Breast epithelium (tissue), 4 donors: ENCODE measurements at regions not wholly inside any gene's neighbourhood (a gene's known extent, or its start where the extent isn't known, plus 50 kb on each side); places are given as distances from the start of the nearest gene placed in this dataset.

Source experiments
- DNase-seq, 2 donors: peaks; one replicate each; pipeline ENCODE4 v3.0.0-alpha.2; 2019; ENCODE audit warnings: low spot score in 2 of 2
- H3K27ac ChIP-seq, 2 donors: fragments of 200-600 bp; sonication (generic) in 1 of 2; one replicate each; pipeline ENCODE4 v1.5.1; 2016 to 2019; ENCODE audit warnings: mild to moderate bottlenecking in 1 of 2
- H3K27me3 ChIP-seq, 2 donors: fragments of 200-600 bp; sonication (generic) in 1 of 2; one replicate each; pipeline versions ENCODE4 v1.5.1 to v1.6.0; 2017 to 2019; ENCODE audit warnings: control low read depth in 1 of 2, mild to moderate bottlenecking in 1 of 2
- H3K36me3 ChIP-seq: fragments of 200-600 bp; one replicate; pipeline ENCODE4 v1.5.1; 2019
- H3K4me1 ChIP-seq, 2 donors: fragments of 200-600 bp; sonication (generic); one replicate each; pipeline ENCODE4 v1.5.1; 2016 to 2019; ENCODE audit warnings: control low read depth in 1 of 2
- H3K4me3 ChIP-seq, 3 donors: fragments of 200-600 bp; sonication (generic); 1 replicate in 2 of 3; 2 replicates in 1 of 3; pipeline ENCODE4 v1.5.1; 2016 to 2019; ENCODE audit warnings: mild to moderate bottlenecking in 3 of 3, moderate library complexity in 2 of 3
- H3K9me3 ChIP-seq, 2 donors: fragments of 200-600 bp; sonication (generic) in 1 of 2; one replicate each; pipeline ENCODE4 v1.5.1; 2016 to 2019; ENCODE audit warnings: control low read depth in 1 of 2
- POLR2A ChIP-seq: fragments of 450-650 bp; IDR thresholded peaks from one replicate; pipeline ENCODE4 v1.6.1; 2016; ENCODE audit warnings: antibody characterized with exemption, mild to moderate bottlenecking, moderate library complexity
- POLR2AphosphoS5 ChIP-seq, 3 donors: sonication (generic); formaldehyde crosslinking; IDR thresholded peaks; one replicate each; pipeline ENCODE4 v1.6.1; 2017; ENCODE audit warnings: antibody characterized with exemption in 3 of 3
- intact Hi-C: fragments of 100-400 bp; cut with DNase I; formaldehyde crosslinking; loops from one replicate; pipeline ENCODE4 v1.15.1; 2023; ENCODE audit warnings: low total_unique reads
- TF ChIP-seq, protein P1 (sequence below), 3 donors: fragments of 450-650 bp; IDR thresholded peaks; one replicate each; pipeline ENCODE4 v1.5.1; 2016 to 2017; ENCODE audit warnings: antibody characterized with exemption in 3 of 3, mild to moderate bottlenecking in 3 of 3, moderate library complexity in 3 of 3

DNA sequence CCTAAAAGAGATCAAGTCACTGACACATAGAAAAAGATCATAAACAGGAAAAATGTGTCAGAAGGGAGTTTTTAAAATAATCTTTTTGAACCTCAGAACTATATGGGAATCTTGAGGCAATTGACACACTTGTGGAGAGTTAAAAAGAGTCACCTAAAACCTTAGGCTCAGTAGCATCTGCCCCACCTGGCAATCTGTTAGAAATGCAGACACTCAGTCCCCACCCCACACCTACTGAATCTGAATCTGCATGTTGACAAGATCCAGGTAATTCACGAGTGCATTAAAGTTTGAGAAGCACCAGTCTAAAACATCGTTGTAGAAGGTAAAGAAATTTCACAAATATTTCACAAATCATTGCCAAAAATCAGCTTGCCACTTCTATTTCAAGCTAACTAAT lies 388.3 kb downstream of the NR2F1-AS1 start:
- no peak overlapping the region for H3K27ac ChIP-seq
- DNase-seq = no peak
- intact Hi-C loops = no loop called here
- no peaks in the 10 kb centered on the region for H3K9me3 ChIP-seq
- TF ChIP-seq POLR2AphosphoS5 (IDR thresholded peaks at IDR 0.05) = no peak
- TF ChIP-seq, protein P1, sequence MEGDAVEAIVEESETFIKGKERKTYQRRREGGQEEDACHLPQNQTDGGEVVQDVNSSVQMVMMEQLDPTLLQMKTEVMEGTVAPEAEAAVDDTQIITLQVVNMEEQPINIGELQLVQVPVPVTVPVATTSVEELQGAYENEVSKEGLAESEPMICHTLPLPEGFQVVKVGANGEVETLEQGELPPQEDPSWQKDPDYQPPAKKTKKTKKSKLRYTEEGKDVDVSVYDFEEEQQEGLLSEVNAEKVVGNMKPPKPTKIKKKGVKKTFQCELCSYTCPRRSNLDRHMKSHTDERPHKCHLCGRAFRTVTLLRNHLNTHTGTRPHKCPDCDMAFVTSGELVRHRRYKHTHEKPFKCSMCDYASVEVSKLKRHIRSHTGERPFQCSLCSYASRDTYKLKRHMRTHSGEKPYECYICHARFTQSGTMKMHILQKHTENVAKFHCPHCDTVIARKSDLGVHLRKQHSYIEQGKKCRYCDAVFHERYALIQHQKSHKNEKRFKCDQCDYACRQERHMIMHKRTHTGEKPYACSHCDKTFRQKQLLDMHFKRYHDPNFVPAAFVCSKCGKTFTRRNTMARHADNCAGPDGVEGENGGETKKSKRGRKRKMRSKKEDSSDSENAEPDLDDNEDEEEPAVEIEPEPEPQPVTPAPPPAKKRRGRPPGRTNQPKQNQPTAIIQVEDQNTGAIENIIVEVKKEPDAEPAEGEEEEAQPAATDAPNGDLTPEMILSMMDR (IDR thresholded peaks at IDR 0.05) = no peak
- no peak for TF ChIP-seq POLR2A
- no peak overlapping the region for H3K4me3 ChIP-seq
- no peaks in the 10 kb centered on the region for H3K27me3 ChIP-seq
- H3K36me3 ChIP-seq = no peaks in the 10 kb centered on the region
- H3K4me1 ChIP-seq = no peaks in the 10 kb centered on the region

- H3K27ac ChIP-seq = no peak overlapping the region
- TF ChIP-seq, protein P1 (IDR thresholded peaks at IDR 0.05) = no peak
- no peak for TF ChIP-seq POLR2AphosphoS5 (IDR thresholded peaks at IDR 0.05)
- TF ChIP-seq POLR2A = no peak
- H3K36me3 ChIP-seq = no peaks in the 10 kb centered on the region
- intact Hi-C loops = no loop called here
- DNase-seq = no peak
- H3K9me3 ChIP-seq = no peaks in the 10 kb centered on the region
- H3K4me1 ChIP-seq = no peaks in the 10 kb centered on the region
- H3K4me3 ChIP-seq = no peak overlapping the region
- no peaks in the 10 kb centered on the region for H3K27me3 ChIP-seq
Observed at GRCh38 chr5:93192087-93192486, 388.9 kb downstream of the NR2F1-AS1 start.

DNA sequence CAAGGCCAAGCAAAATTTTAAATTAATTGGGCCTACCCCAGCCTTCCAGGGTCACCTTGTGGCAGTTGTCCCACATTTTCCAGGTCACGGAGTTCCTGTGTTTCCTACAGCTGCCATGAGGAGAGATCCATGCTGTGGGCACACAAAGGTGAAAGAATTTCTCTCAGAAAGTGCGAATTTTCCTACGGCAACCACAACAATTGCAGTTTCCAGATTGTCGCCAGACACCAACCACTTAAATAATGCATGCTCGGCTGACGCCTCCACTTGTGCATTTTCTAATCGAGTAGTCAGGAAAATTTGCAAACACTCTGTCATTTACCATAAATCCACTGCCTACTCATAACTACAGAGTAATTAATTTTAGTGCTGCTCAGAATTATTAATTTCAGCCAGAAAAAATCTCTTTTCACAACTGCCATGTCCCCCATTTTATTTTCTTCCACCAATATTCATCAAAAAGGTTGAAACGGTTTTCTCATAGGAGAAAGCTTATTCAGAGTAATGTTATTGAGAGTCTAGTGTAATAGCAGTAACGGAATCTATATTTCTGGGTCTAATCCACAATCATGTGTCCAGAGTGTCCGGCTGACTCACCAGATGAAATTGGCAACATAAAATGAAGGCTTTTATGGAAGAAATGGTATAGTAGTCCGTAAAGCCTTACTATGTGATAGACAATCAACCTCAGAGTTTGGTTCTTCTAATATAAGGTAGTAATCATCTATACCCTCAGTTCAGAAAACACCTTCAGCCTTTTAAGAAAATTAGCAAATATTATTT lies 389.8 kb downstream of the NR2F1-AS1 start:
- Histone ChIP-seq H3K27me3 (no peaks in the 10 kb centered on the region), H3K36me3 (no peaks in the 10 kb centered on the region), H3K9me3 (no peaks in the 10 kb centered on the region), H3K4me3 (no peak overlapping the region), H3K4me1 (no peaks in the 10 kb centered on the region), H3K27ac (no peak overlapping the region)
- TF ChIP-seq, protein P1 (IDR thresholded peaks at IDR 0.05) = no peak
- no peak for TF ChIP-seq POLR2A
- TF ChIP-seq POLR2AphosphoS5 (IDR thresholded peaks at IDR 0.05) = no peak
- intact Hi-C loops = no loop called here
- DNase-seq = no peak

GRCh38 chr5:93189707-93190120 lies 391.3 kb downstream of the NR2F1-AS1 start:
- no peak for DNase-seq
- H3K36me3 ChIP-seq = no peaks in the 10 kb centered on the region
- H3K4me3 ChIP-seq = no peak overlapping the region
- H3K4me1 ChIP-seq = no peaks in the 10 kb centered on the region
- H3K9me3 ChIP-seq = no peaks in the 10 kb centered on the region
- intact Hi-C loops = no loop called here
- H3K27me3 ChIP-seq = no peaks in the 10 kb centered on the region
- H3K27ac ChIP-seq = no peak overlapping the region
- TF ChIP-seq POLR2AphosphoS5 (IDR thresholded peaks at IDR 0.05) (no peak), POLR2A (no peak)
- TF ChIP-seq, protein P1 (IDR thresholded peaks at IDR 0.05) = no peak

DNA sequence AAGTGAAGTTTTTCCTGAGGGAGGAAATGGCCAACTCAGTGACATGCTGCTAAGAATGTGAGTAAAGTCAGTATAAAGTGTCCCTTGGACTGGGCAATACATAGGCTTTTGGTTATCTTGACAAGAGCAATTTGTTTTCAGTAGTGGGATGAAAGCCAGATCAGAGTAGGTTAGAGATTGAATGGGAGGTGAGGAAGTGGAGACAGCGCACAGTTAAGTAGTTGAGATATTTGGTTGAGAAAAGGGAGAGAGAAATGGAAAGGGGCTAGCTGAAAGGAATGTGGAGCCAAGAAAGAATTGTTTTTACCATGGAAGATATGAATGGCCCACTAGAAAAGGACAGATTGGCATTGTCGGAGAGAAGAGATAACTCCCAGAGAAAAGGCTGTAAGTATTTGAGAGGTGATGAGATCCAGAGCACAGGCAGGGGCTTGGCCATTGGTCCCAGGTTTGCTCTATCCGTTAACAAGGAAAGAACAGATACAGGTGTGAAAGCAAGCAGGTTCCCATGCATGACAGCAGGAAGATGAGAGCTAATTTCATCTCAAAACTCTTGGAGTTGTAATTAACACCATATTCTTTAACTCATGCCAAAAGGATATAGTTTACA lies 392.0 kb downstream of the NR2F1-AS1 start:
- Histone ChIP-seq H3K36me3 (no peaks in the 10 kb centered on the region), H3K27me3 (no peaks in the 10 kb centered on the region), H3K9me3 (no peaks in the 10 kb centered on the region), H3K27ac (no peak overlapping the region), H3K4me1 (no peaks in the 10 kb centered on the region), H3K4me3 (no peak overlapping the region)
- DNase-seq = no peak
- intact Hi-C loops = no loop called here
- TF ChIP-seq POLR2A (no peak), POLR2AphosphoS5 (IDR thresholded peaks at IDR 0.05) (no peak)
- TF ChIP-seq, protein P1 (IDR thresholded peaks at IDR 0.05) = no peak
